ENCODE measurements at regions not wholly inside any gene's neighbourhood (a gene's known extent, or its start where the extent isn't known, plus 50 kb on each side); places are given as distances from the start of the nearest gene placed in this dataset.

DNA sequence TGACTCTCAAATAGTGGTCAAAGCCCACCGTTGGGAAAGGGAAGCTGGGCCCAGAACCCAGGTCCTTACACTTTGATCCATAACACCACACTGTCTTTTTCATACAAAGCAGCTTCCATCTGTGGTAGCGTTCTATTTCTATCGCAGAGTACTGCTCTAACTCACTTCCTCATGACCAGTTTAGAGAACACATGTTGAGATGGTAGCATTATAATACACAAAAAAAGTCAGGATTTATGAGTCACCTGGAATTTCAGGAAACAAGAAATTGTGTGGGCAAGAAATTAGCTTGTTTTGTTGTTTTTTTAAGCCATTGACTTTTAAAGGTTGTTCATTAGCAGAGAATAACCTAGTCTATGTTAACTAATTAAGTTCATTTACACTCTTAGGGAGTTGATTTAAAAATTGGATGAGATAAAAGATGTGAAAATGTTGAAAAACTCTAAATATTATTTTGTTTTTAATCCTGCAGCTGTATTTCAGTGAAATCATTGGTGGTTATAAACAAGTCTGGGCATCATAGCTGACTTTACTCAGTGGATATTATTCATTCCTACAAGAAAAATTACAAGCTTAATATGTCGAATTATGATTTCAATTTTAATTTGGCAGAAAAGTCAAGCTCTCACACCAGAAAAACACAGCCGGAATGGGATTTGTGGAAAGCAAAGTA, 1011.1 kb upstream of the HS3ST1 start:
- CTCF ChIA-PET (ENCODE audit: partially characterized antibody), result interaction anchor here (1.0 kb wide), 1 partner anchor 290 kb away, joined by 3 read pairs; no protein-coding TSS in a partner anchor
- H3K27ac ChIP-seq (ENCODE audit: low read depth, low read length), result no peak overlapping the region
- no peak overlapping the region for H3K9ac ChIP-seq (replicated peaks in 1 of 4; ENCODE audit: extremely low read depth in 1 of 4, low read depth in 3 of 4, low read length in 3 of 4)
- H3K79me2 ChIP-seq (ENCODE audit: control insufficient read depth in 1 of 2, insufficient read depth in 2 of 2, low read length in 2 of 2), result no peaks in the 10 kb centered on the region
- no peak overlapping the region for H3K56ac ChIP-seq (replicated peaks; ENCODE audit: insufficient read length, low read depth, low read length)
- no peak overlapping the region for H4K91ac ChIP-seq (replicated peaks; ENCODE audit: insufficient read length, low read length)
- no peak overlapping the region for H2BK20ac ChIP-seq (ENCODE audit: low read length)
- no peak overlapping the region for H3K18ac ChIP-seq (ENCODE audit: extremely low read depth, low read length)
- POLR2A ChIA-PET (ENCODE audit: partially characterized antibody), result no interaction called here
- no peak overlapping the region for H3K23ac ChIP-seq (ENCODE audit: insufficient read length)
- H2AK5ac ChIP-seq (ENCODE audit: low read depth, low read length), result no peak overlapping the region
- FAIRE-seq, result no peak
- no peak overlapping the region for H4K5ac ChIP-seq (ENCODE audit: insufficient read length, low read depth, low read length)
- H2BK15ac ChIP-seq (ENCODE audit: low read length), result no peak overlapping the region
- DNase-seq (ENCODE audit: low read depth in 1 of 2, low spot score in 2 of 2), result no peak
- H3K4me3 ChIP-seq (ENCODE audit: extremely low read depth in 1 of 4, insufficient read depth in 2 of 4, low read depth in 3 of 4, low read length in 4 of 4), result no peak overlapping the region
- H2BK120ac ChIP-seq (replicated peaks; ENCODE audit: low read depth, low read length), result no peak overlapping the region
- no peaks in the 10 kb centered on the region for H3K36me3 ChIP-seq (ENCODE audit: control insufficient read depth in 2 of 4, insufficient read depth in 4 of 4, low read length in 3 of 4)
- 91% methylated on average over 5 of the region's 5 CpGs; no CpG with 5 or more reads in 1 of the 2 experiments for WGBS, 2 experiments (ENCODE audit: extremely low coverage in 1 of 2, insufficient coverage in 1 of 2, insufficient read length in 1 of 2, insufficient replicate concordance in 2 of 2, low coverage in 1 of 2, low lambda C conversion rate in 2 of 2, missing lambda C conversion rate in 1 of 2)
- no peaks in the 10 kb centered on the region for H3K9me3 ChIP-seq (ENCODE audit: insufficient read depth in 2 of 2, low read depth in 1 of 2, low read length in 1 of 2)
- H3K14ac ChIP-seq (ENCODE audit: insufficient read length), result no peak overlapping the region
- H3K4me2 ChIP-seq (ENCODE audit: insufficient read depth in 1 of 2, low read depth in 2 of 2, low read length in 2 of 2), result no peak overlapping the region
- H4K8ac ChIP-seq (ENCODE audit: extremely low read depth, insufficient read depth, low read length), result no peak overlapping the region
- H2BK12ac ChIP-seq (ENCODE audit: low read depth, low read length), result no peak overlapping the region
- no peaks in the 10 kb centered on the region for H3K4me1 ChIP-seq (replicated peaks in 1 of 4; ENCODE audit: control insufficient read depth in 3 of 4, insufficient read depth in 4 of 4, low read length in 3 of 4)
- H3K27me3 ChIP-seq (replicated peaks in 1 of 4; ENCODE audit: control insufficient read depth in 3 of 4, extremely low read depth in 1 of 4, insufficient read depth in 3 of 4, low read length in 3 of 4), result no peaks in the 10 kb centered on the region
- H2AFZ ChIP-seq (ENCODE audit: low read length), result no peak overlapping the region
- no peaks in the 10 kb centered on the region for H3K23me2 ChIP-seq (ENCODE audit: low read depth, low read length)
- H4K20me1 ChIP-seq (replicated peaks in 1 of 2; ENCODE audit: control insufficient read depth in 1 of 2, insufficient read depth in 2 of 2, low read length in 2 of 2), result no peaks in the 10 kb centered on the region
- H3K4ac ChIP-seq (replicated peaks; ENCODE audit: insufficient read length, low read depth, low read length), result no peak overlapping the region
- H2BK5ac ChIP-seq (ENCODE audit: low read depth, low read length), result no peak overlapping the region
- H3K79me1 ChIP-seq (ENCODE audit: low read depth, low read length), result no peaks in the 10 kb centered on the region
- TF ChIP-seq TEAD4 (IDR thresholded peaks at IDR 0.05; ENCODE audit: low read depth, low read length) (no peak), CHD1 (IDR thresholded peaks at IDR 0.05; ENCODE audit: low read depth, low read length) (no peak), RFX5 (IDR thresholded peaks at IDR 0.05; ENCODE audit: borderline replicate concordance, low read depth, low read length) (no peak), SP4 (IDR thresholded peaks at IDR 0.05; ENCODE audit: low read length) (no peak), HDAC6 (IDR thresholded peaks at IDR 0.05; ENCODE audit: low read depth, low read length) (no peak), HDAC2 (IDR thresholded peaks at IDR 0.05; ENCODE audit: borderline replicate concordance in 1 of 2, low read depth in 2 of 2, low read length in 2 of 2) (no peak), EP300 (IDR thresholded peaks at IDR 0.05; ENCODE audit: borderline replicate concordance in 1 of 2, low read depth in 2 of 2, low read length in 2 of 2) (no peak), SIRT6 (IDR thresholded peaks at IDR 0.05; ENCODE audit: low read length) (no peak), TAF7 (optimal IDR thresholded peaks at IDR 0.05; ENCODE audit: borderline replicate concordance, low read depth, low read length) (no peak)
- TF ChIP-seq, protein P1, sequence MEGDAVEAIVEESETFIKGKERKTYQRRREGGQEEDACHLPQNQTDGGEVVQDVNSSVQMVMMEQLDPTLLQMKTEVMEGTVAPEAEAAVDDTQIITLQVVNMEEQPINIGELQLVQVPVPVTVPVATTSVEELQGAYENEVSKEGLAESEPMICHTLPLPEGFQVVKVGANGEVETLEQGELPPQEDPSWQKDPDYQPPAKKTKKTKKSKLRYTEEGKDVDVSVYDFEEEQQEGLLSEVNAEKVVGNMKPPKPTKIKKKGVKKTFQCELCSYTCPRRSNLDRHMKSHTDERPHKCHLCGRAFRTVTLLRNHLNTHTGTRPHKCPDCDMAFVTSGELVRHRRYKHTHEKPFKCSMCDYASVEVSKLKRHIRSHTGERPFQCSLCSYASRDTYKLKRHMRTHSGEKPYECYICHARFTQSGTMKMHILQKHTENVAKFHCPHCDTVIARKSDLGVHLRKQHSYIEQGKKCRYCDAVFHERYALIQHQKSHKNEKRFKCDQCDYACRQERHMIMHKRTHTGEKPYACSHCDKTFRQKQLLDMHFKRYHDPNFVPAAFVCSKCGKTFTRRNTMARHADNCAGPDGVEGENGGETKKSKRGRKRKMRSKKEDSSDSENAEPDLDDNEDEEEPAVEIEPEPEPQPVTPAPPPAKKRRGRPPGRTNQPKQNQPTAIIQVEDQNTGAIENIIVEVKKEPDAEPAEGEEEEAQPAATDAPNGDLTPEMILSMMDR (IDR thresholded peaks at IDR 0.05; ENCODE audit: control extremely low read depth in 1 of 3, insufficient read depth in 1 of 3, low read depth in 1 of 3, low read length in 3 of 3), result no peak
